Neural crest cell (in vitro differentiated cells): ENCODE measurements at regions not wholly inside any gene's neighbourhood (a gene's known extent, or its start where the extent isn't known, plus 50 kb on each side); places are given as distances from the start of the nearest gene placed in this dataset.

Source experiments
- DNase-seq: peaks from one replicate; pipeline ENCODE4 v3.0.0; 2021; ENCODE audit warnings: low read depth, mixed read lengths, low spot score
- H3K27ac Mint-ChIP-seq: one replicate; pipeline ENCODE4 v1.8.0; 2021; ENCODE audit warnings: mild to moderate bottlenecking, mixed read lengths; ENCODE audit not compliant: unreplicated experiment
- H3K27me3 Mint-ChIP-seq: 2 replicates; pipeline ENCODE4 v1.8.0; 2021; ENCODE audit warnings: low read depth, mild to moderate bottlenecking, mixed read lengths
- H3K36me3 Mint-ChIP-seq: 2 replicates; pipeline ENCODE4 v1.8.0; 2021; ENCODE audit warnings: low read depth, mild to moderate bottlenecking, mixed read lengths
- H3K4me1 Mint-ChIP-seq: 2 replicates; pipeline ENCODE4 v1.8.0; 2021; ENCODE audit warnings: mixed read lengths
- H3K4me3 Mint-ChIP-seq: one replicate; pipeline ENCODE4 v1.8.0; 2021; ENCODE audit warnings: mild to moderate bottlenecking, mixed read lengths
- H3K9me3 Mint-ChIP-seq: 2 replicates; pipeline ENCODE4 v1.8.0; 2021; ENCODE audit warnings: mixed read lengths
- CTCF ChIP-seq: fragments of 200-600 bp; sonication (generic); conservative IDR thresholded peaks from 2 replicates; pipeline ENCODE4 v1.5.0; 2021; ENCODE audit warnings: antibody characterized with exemption, mild to moderate bottlenecking

GRCh38 chr20:55513954-55514353 is 491.4 kb downstream of the CBLN4 start:
- Mint-ChIP-seq H3K9me3 (no peaks in the 10 kb centered on the region), H3K4me3 (no peak overlapping the region), H3K27me3 (peaks cover 6% of the 10 kb centered on the region), H3K4me1 (peaks cover 6% of the 10 kb centered on the region), H3K27ac (peak overlapping the region; percentile 8), H3K36me3 (no peaks in the 10 kb centered on the region)
- no peak for TF ChIP-seq CTCF
- DNase-seq = no peak

- Mint-ChIP-seq H3K4me3 (no peak overlapping the region), H3K27me3 (peaks cover 2% of the 10 kb centered on the region), H3K27ac (no peak overlapping the region), H3K36me3 (no peaks in the 10 kb centered on the region), H3K9me3 (peaks cover 5% of the 10 kb centered on the region), H3K4me1 (no peaks in the 10 kb centered on the region)
- TF ChIP-seq CTCF = no peak
- DNase-seq = no peak
Observed at GRCh38 chr20:55500130-55500529, 505.2 kb downstream of the CBLN4 start.

GRCh38 chr20:55488593-55488992 is 516.7 kb downstream of the CBLN4 start:
- H3K4me3 Mint-ChIP-seq = no peak overlapping the region
- H3K4me1 Mint-ChIP-seq = no peaks in the 10 kb centered on the region
- no peaks in the 10 kb centered on the region for H3K36me3 Mint-ChIP-seq
- no peaks in the 10 kb centered on the region for H3K27me3 Mint-ChIP-seq
- DNase-seq = no peak
- TF ChIP-seq CTCF = no peak
- H3K9me3 Mint-ChIP-seq = peaks cover 2% of the 10 kb centered on the region
- no peak overlapping the region for H3K27ac Mint-ChIP-seq

GRCh38 chr20:55478724-55479450 is 526.4 kb downstream of the CBLN4 start:
- TF ChIP-seq CTCF = no peak
- Mint-ChIP-seq H3K4me1 (no peaks in the 10 kb centered on the region), H3K4me3 (no peak overlapping the region), H3K36me3 (no peaks in the 10 kb centered on the region), H3K9me3 (peaks cover 4% of the 10 kb centered on the region), H3K27me3 (no peaks in the 10 kb centered on the region), H3K27ac (no peak overlapping the region)
- DNase-seq = no peak

- no peak for TF ChIP-seq CTCF
- no peaks in the 10 kb centered on the region for H3K36me3 Mint-ChIP-seq
- H3K4me3 Mint-ChIP-seq = no peak overlapping the region
- peaks cover 9% of the 10 kb centered on the region for H3K27me3 Mint-ChIP-seq
- H3K9me3 Mint-ChIP-seq = peaks cover 3% of the 10 kb centered on the region
- DNase-seq = no peak
- no peak overlapping the region for H3K27ac Mint-ChIP-seq
- no peaks in the 10 kb centered on the region for H3K4me1 Mint-ChIP-seq
Observed at GRCh38 chr20:55472704-55473103, 532.6 kb downstream of the CBLN4 start.
